Tibial nerve (tissue), 4 donors: ENCODE measurements at regions not wholly inside any gene's neighbourhood (a gene's known extent, or its start where the extent isn't known, plus 50 kb on each side); places are given as distances from the start of the nearest gene placed in this dataset.

Experiments used
- CTCF ChIP-seq, 5 experiments: fragments of 200-600 bp in 3 of 5; fragments of 450-650 bp in 2 of 5; sonication (generic) in 3 of 5; IDR thresholded peaks; one replicate each; pipeline ENCODE4 v1.5.1; 2016 to 2019; ENCODE audit warnings: antibody characterized with exemption in 5 of 5, mild to moderate bottlenecking in 3 of 5, moderate library complexity in 2 of 5
- EP300 ChIP-seq, 2 donors: sonication (generic); formaldehyde crosslinking; IDR thresholded peaks; one replicate each; pipeline ENCODE4 v1.6.1; 2017; ENCODE audit warnings: antibody characterized with exemption in 2 of 2, mild to moderate bottlenecking in 1 of 2

- TF ChIP-seq CTCF (IDR thresholded peaks at IDR 0.05): no peak
- TF ChIP-seq EP300 (IDR thresholded peaks at IDR 0.05): no peak
Measured at GRCh38 chr16:66296591-66296990, 69.9 kb upstream of the CDH5 start.
